GM12878 (cell line): ENCODE measurements at regions not wholly inside any gene's neighbourhood (a gene's known extent, or its start where the extent isn't known, plus 50 kb on each side); places are given as distances from the start of the nearest gene placed in this dataset.
A peak's percentile ranks its signal among the peaks of the same experiment; 100 is the strongest.
"Not testable (repeated sequence)": the region's sequence is repeated elsewhere in the genome, so short reads cannot be mapped to it uniquely, and the experiment has no call there.

ENCODE experiments used
- ATAC-seq: fragments of 200-7000 bp; cut with Tn5 transposase; 3 replicates; pipeline ENCODE4 v1.9.1; 2020; ENCODE audit warnings: mild to moderate bottlenecking, moderate library complexity
- BruUV-seq: library from RNA; stranded (reverse); fragments of 400-500 nt; replicated peaks from 2 replicates; lab custom pipeline; 2021; lab: Mats Ljungman, UMichigan
- CTCF ChIA-PET: fragments of 300-600 bp; sonication (Branson Sonifier 250); formaldehyde crosslinking; extraction: SDS; loops from one replicate; lab custom pipeline; 2021; ENCODE audit warnings: inconsistent platforms; lab: Yijun Ruan, JAX
- POLR2A ChIA-PET: fragments of 350-600 bp; formaldehyde crosslinking; extraction: SDS; loops from one replicate; lab custom pipeline; 2021; ENCODE audit warnings: inconsistent platforms; lab: Charles Lee
- RAD21 ChIA-PET: fragments of 300-600 bp; sonication (Branson Sonifier 250); formaldehyde crosslinking; loops from one replicate; lab custom pipeline; 2023; ENCODE audit warnings: antibody characterized with exemption; ENCODE audit not compliant: unreplicated experiment; lab: Charles Lee
- SMC1A ChIA-PET: fragments of 300-600 bp; sonication (Branson Sonifier 250); formaldehyde crosslinking; loops from one replicate; lab custom pipeline; 2023; ENCODE audit not compliant: unreplicated experiment, uncharacterized antibody; lab: Charles Lee
- DNase-seq: peaks from one replicate; pipeline ENCODE4 v3.0.0-alpha.2; 2011; ENCODE audit warnings: low read depth, low spot score
- FAIRE-seq: peaks from 3 replicates; lab custom pipeline; 2011; peaks lifted over from hg19 to GRCh38; lab: Jason Lieb, UNC
- H2AFZ ChIP-seq: 2 replicates; pipeline ENCODE4 v1.6.0; 2011; ENCODE audit warnings: low read depth, low read length, control low read depth; ENCODE audit not compliant: control insufficient read depth
- H3K27ac ChIP-seq: 2 replicates; pipeline ENCODE4 v1.5.1; 2011; ENCODE audit warnings: control low read depth; ENCODE audit not compliant: control insufficient read depth, insufficient read depth
- H3K27me3 ChIP-seq, 2 experiments: replicated peaks in 1 of 2; 2 replicates each; pipeline versions ENCODE4 v1.6.0 to v1.6.1; 2011; ENCODE audit warnings: low read length in 1 of 2; ENCODE audit not compliant: control insufficient read depth in 2 of 2, insufficient read depth in 2 of 2
- H3K36me3 ChIP-seq, 2 experiments: 2 replicates each; pipeline ENCODE4 v1.5.1; 2011; ENCODE audit warnings: low read length in 1 of 2; ENCODE audit not compliant: control insufficient read depth in 2 of 2, insufficient read depth in 2 of 2
- H3K4me1 ChIP-seq: 2 replicates; pipeline ENCODE4 v1.6.1; 2011; ENCODE audit warnings: mild to moderate bottlenecking, low read length, moderate library complexity, mixed read lengths; ENCODE audit not compliant: control insufficient read depth, insufficient read depth
- H3K4me2 ChIP-seq: 2 replicates; pipeline ENCODE4 v1.6.0; 2011; ENCODE audit warnings: control low read depth; ENCODE audit not compliant: control insufficient read depth, insufficient read depth
- H3K4me3 ChIP-seq: fragments of 200-600 bp; sonication (generic); 2 replicates; pipeline ENCODE4 v1.5.1; 2016
- H3K79me2 ChIP-seq: 2 replicates; pipeline ENCODE4 v1.6.0; 2011; ENCODE audit warnings: low read length; ENCODE audit not compliant: control insufficient read depth, insufficient read depth
- H3K9ac ChIP-seq: 2 replicates; pipeline ENCODE4 v1.8.0; 2011; ENCODE audit warnings: low read length, control low read depth, mixed read lengths; ENCODE audit not compliant: control insufficient read depth, insufficient read depth
- H3K9me3 ChIP-seq: replicated peaks from 3 replicates; pipeline ENCODE4 v1.5.1; 2011; ENCODE audit warnings: mild to moderate bottlenecking, low read length; ENCODE audit not compliant: control insufficient read depth, insufficient read depth
- H4K20me1 ChIP-seq: 2 replicates; pipeline ENCODE4 v1.6.0; 2011; ENCODE audit not compliant: control insufficient read depth, insufficient read depth
- STAT3 ChIP-seq: IDR thresholded peaks from 2 replicates; pipeline ENCODE4 v1.6.1; 2011; ENCODE audit warnings: low read depth, low read length, improper control_type of control experiment
- ZNF24 ChIP-seq: fragments of 450-650 bp; IDR thresholded peaks from 2 replicates; pipeline ENCODE4 v1.6.1; 2017; ENCODE audit warnings: antibody characterized with exemption, mild to moderate bottlenecking
- WGBS: methylation state at CpG from one replicate; pipeline ENCODE4 v1.1.6; 2016; ENCODE audit warnings: low lambda C conversion rate; ENCODE audit not compliant: insufficient replicate concordance, insufficient coverage; ENCODE audit errors: missing lambda C conversion rate; 5-methylcytosine and 5-hydroxymethylcytosine counted together
- in situ Hi-C: fragments of 300-500 bp; cut with MboI; formaldehyde crosslinking; loops from 9 replicates; pipeline ENCODE4 v1.14.3; 2018; ENCODE audit warnings: mixed read lengths
- intact Hi-C: fragments of 100-400 bp; cut with micrococcal nuclease; formaldehyde crosslinking; loops from one replicate; pipeline ENCODE4 v1.14.2; 2022; ENCODE audit not compliant: unreplicated experiment
- TF ChIP-seq, protein P1 (sequence below): fragments of 450-650 bp; IDR thresholded peaks from 2 replicates; pipeline ENCODE4 v1.6.1; 2017; ENCODE audit warnings: low read depth, mild to moderate bottlenecking, moderate library complexity

DNA sequence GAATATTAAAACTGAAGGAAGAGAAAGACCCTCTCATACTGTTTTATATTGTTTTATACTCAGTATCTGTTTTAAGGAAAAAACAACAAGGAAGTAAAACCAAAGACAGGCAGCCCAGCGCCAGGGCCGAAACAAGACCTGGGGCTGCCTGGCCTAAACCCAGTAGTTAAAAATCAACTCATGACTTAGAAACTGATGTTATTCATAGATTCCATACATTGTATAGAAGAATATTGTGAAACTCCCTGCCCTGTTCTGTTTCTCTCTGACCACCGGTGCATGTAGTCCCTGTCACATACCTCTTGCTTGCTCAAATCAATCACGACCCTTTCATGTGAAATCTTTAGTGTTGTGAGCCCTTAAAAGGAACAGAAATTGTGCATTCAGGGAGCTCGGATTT lies 445.1 kb upstream of the FKBP1C start:
- in situ Hi-C loops, BruUV-seq, H3K79me2 ChIP-seq, H3K9ac ChIP-seq, RAD21 ChIA-PET, FAIRE-seq, H3K4me2 ChIP-seq, DNase-seq, H3K4me3 ChIP-seq, H3K36me3 ChIP-seq, H4K20me1 ChIP-seq, H2AFZ ChIP-seq, H3K27ac ChIP-seq, POLR2A ChIA-PET, H3K27me3 ChIP-seq, H3K4me1 ChIP-seq, H3K9me3 ChIP-seq: not testable (repeated sequence)
- intact Hi-C loops, result loop anchor here (10.0 kb wide), 1 partner anchor 209 kb away; no protein-coding TSS in a partner anchor
- 38% methylated on average over 3 of the region's 5 CpGs for WGBS
- ChIA-PET SMC1A (interaction anchor here (1.0 to 2.3 kb wide), 3 partner anchors 9 to 56 kb away, joined by 3 to 18 read pairs (median 3); no protein-coding TSS in a partner anchor), CTCF (interaction anchor here (0.7 to 3.2 kb wide), 4 partner anchors 10 to 23 kb away, joined by 4 to 13 read pairs (median 6); no protein-coding TSS in a partner anchor)
- TF ChIP-seq, protein P1, sequence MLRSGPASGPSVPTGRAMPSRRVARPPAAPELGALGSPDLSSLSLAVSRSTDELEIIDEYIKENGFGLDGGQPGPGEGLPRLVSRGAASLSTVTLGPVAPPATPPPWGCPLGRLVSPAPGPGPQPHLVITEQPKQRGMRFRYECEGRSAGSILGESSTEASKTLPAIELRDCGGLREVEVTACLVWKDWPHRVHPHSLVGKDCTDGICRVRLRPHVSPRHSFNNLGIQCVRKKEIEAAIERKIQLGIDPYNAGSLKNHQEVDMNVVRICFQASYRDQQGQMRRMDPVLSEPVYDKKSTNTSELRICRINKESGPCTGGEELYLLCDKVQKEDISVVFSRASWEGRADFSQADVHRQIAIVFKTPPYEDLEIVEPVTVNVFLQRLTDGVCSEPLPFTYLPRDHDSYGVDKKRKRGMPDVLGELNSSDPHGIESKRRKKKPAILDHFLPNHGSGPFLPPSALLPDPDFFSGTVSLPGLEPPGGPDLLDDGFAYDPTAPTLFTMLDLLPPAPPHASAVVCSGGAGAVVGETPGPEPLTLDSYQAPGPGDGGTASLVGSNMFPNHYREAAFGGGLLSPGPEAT, result 0 out of 2 replicates have a peak, but pooled peaks have one; percentile 22
- peak; percentile 78 for ATAC-seq

DNA sequence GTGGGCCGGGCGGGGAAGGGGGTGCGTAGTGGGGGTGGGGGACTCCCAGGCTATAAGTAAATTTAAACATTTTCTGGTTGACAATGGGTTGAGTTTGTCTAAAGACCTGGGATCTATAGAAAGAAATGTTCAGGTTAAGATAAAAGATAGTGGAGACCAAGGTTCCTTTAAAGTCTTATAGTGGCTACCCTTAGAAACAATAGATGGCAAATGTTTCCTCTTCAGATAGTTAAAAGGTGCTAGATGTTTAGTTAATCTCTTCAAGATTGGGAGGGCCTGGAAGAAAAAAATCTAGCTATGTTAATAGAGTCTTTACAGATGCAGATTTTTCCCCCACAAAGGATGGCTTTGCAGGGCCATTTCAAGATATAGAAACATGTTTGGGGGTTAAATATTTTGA lies 446.4 kb upstream of the FKBP1C start:
- no TSS peak for BruUV-seq

More for the DNA sequence above, 446.4 kb upstream of the FKBP1C start:
- intact Hi-C loops, result loop anchor here (10.0 kb wide), 1 partner anchor 210 kb away; no protein-coding TSS in a partner anchor
- in situ Hi-C loops, result no loop called here
- ChIA-PET POLR2A (no interaction called here), SMC1A (interaction anchor here (1.0 to 2.3 kb wide), 2 partner anchors 10 to 12 kb away, joined by 3 to 18 read pairs; no protein-coding TSS in a partner anchor), RAD21 (no interaction called here), CTCF (interaction anchor here (0.7 kb wide), 1 partner anchor 21 kb away, joined by 3 read pairs; no protein-coding TSS in a partner anchor)
- Histone ChIP-seq H3K79me2 (no peaks in the 10 kb centered on the region), H3K4me2 (no peak overlapping the region), H3K4me3 (no peak overlapping the region), H3K36me3 (no peaks in the 10 kb centered on the region), H4K20me1 (no peaks in the 10 kb centered on the region), H3K9ac (no peak overlapping the region), H3K9me3 (no peaks in the 10 kb centered on the region), H2AFZ (no peak overlapping the region), H3K27ac (no peak overlapping the region), H3K27me3 (no peaks in the 10 kb centered on the region), H3K4me1 (no peaks in the 10 kb centered on the region)
- FAIRE-seq (no peak), DNase-seq (no peak), ATAC-seq (no peak)
- no peak for TF ChIP-seq STAT3
- no peak for TF ChIP-seq ZNF24
- 86% methylated on average over 2 of the region's 3 CpGs for WGBS
